ENCODE measurements at regions not wholly inside any gene's neighbourhood (a gene's known extent, or its start where the extent isn't known, plus 50 kb on each side); places are given as distances from the start of the nearest gene placed in this dataset.
"Not testable (repeated sequence)": the region's sequence is repeated elsewhere in the genome, so short reads cannot be mapped to it uniquely, and the experiment has no call there.

GRCh38 chr16:31727553-31727952 is 146.1 kb upstream of the ZNF267 start:
- Histone ChIP-seq H3K27me3 (ENCODE audit: control insufficient read depth, insufficient read depth, low read length) (no peaks in the 10 kb centered on the region), H3K9me3 (ENCODE audit: control insufficient read depth, low read length) (no peaks in the 10 kb centered on the region), H3K4me1 (no peaks in the 10 kb centered on the region), H3K4me2 (ENCODE audit: low read length) (no peak overlapping the region), H2AFZ (no peak overlapping the region), H3K27ac (no peak overlapping the region), H3K4me3 (ENCODE audit: low read depth, low read length) (no peak overlapping the region), H3K36me3 (ENCODE audit: control insufficient read depth, insufficient read depth, low read length) (no peaks in the 10 kb centered on the region), H3K79me2 (peaks cover 2% of the 10 kb centered on the region), H3K9ac (no peak overlapping the region)
- TF ChIP-seq, protein P1, sequence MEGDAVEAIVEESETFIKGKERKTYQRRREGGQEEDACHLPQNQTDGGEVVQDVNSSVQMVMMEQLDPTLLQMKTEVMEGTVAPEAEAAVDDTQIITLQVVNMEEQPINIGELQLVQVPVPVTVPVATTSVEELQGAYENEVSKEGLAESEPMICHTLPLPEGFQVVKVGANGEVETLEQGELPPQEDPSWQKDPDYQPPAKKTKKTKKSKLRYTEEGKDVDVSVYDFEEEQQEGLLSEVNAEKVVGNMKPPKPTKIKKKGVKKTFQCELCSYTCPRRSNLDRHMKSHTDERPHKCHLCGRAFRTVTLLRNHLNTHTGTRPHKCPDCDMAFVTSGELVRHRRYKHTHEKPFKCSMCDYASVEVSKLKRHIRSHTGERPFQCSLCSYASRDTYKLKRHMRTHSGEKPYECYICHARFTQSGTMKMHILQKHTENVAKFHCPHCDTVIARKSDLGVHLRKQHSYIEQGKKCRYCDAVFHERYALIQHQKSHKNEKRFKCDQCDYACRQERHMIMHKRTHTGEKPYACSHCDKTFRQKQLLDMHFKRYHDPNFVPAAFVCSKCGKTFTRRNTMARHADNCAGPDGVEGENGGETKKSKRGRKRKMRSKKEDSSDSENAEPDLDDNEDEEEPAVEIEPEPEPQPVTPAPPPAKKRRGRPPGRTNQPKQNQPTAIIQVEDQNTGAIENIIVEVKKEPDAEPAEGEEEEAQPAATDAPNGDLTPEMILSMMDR (IDR thresholded peaks at IDR 0.05) = no peak

DNA sequence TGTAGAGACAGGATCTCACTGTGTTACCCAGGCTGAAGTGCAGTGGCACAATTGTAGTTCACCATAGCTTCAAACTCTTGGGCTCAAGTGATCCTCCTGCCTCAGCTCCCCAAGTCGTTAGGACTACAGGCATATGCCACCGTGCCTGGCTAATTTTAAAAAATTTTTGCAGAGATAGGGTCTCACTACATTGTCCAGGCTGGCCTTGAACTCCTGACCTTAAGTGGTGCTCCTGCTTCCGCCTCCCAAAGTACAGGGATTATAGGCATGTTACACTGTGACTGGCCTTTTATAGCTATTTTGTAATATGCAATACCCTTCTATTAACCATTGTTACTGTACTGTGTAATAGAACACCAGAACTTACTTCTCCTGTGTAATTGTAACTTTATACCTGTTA is 139.3 kb upstream of the ZNF267 start:
- no peaks in the 10 kb centered on the region for H3K27me3 ChIP-seq (ENCODE audit: control insufficient read depth, insufficient read depth, low read length)
- H3K79me2 ChIP-seq = peaks cover 2% of the 10 kb centered on the region
- no peaks in the 10 kb centered on the region for H3K36me3 ChIP-seq (ENCODE audit: control insufficient read depth, insufficient read depth, low read length)
- no peak overlapping the region for H3K27ac ChIP-seq
- no peaks in the 10 kb centered on the region for H3K4me1 ChIP-seq
- no peak overlapping the region for H2AFZ ChIP-seq
- TF ChIP-seq, protein P1 (IDR thresholded peaks at IDR 0.05) = no peak
- no peak overlapping the region for H3K4me2 ChIP-seq (ENCODE audit: low read length)
- no peaks in the 10 kb centered on the region for H3K9me3 ChIP-seq (ENCODE audit: control insufficient read depth, low read length)
- no peak overlapping the region for H3K4me3 ChIP-seq (ENCODE audit: low read depth, low read length)
- H3K9ac ChIP-seq = no peak overlapping the region

DNA sequence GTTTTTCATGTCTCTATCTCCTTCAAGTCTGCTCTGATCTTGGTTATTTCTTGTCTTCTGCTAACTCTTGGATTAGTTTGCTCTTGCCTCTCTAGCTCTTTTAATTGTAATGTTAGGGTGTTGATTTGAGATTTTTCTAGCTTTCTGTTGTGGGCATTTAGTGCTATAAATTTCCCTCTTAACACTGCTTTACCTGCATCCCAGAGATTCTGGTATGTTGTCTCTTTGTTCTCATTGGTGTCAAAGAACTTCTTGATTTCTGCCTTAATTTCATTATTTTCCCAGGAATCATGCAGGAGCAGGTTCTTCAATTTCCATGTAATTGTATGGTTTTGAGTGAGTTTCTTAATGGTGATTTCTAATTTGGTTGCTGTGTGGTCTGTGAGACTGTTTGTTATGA is 128.5 kb upstream of the ZNF267 start:
- not testable (repeated sequence) for H3K36me3 ChIP-seq (ENCODE audit: control insufficient read depth, insufficient read depth, low read length); H3K27ac ChIP-seq; H2AFZ ChIP-seq; H3K9me3 ChIP-seq (ENCODE audit: control insufficient read depth, low read length); H3K9ac ChIP-seq; H3K27me3 ChIP-seq (ENCODE audit: control insufficient read depth, insufficient read depth, low read length); H3K4me1 ChIP-seq; H3K4me3 ChIP-seq (ENCODE audit: low read depth, low read length); H3K4me2 ChIP-seq (ENCODE audit: low read length); H3K79me2 ChIP-seq

DNA sequence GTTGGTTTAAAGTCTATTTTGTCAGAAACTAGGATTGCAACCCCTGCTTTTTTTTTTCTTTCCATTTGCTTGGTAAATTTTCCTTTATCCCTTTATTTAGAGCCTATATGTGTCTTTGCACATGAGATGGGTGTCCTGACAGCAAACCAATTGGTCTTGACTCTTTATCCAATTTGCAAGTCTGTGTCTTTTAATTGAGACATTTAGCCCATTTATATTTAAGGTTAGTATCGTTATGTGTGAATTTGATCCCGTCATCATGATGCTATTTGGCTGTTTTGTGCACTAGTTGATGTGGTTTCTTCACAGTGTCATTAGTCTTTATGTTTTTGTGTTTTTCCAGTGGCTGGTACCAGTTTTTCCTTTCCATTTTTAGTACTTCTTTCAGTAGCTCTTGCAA is 127.7 kb upstream of the ZNF267 start:
- TF ChIP-seq, protein P1 (IDR thresholded peaks at IDR 0.05) = no peak
- Histone ChIP-seq H3K9me3 (ENCODE audit: control insufficient read depth, low read length) (no peaks in the 10 kb centered on the region), H3K4me1 (no peaks in the 10 kb centered on the region), H3K79me2 (peaks cover 7% of the 10 kb centered on the region), H3K4me2 (ENCODE audit: low read length) (no peak overlapping the region), H3K36me3 (ENCODE audit: control insufficient read depth, insufficient read depth, low read length) (no peaks in the 10 kb centered on the region), H3K4me3 (ENCODE audit: low read depth, low read length) (no peak overlapping the region), H3K27me3 (ENCODE audit: control insufficient read depth, insufficient read depth, low read length) (no peaks in the 10 kb centered on the region), H3K27ac (no peak overlapping the region), H2AFZ (no peak overlapping the region), H3K9ac (no peak overlapping the region)

DNA sequence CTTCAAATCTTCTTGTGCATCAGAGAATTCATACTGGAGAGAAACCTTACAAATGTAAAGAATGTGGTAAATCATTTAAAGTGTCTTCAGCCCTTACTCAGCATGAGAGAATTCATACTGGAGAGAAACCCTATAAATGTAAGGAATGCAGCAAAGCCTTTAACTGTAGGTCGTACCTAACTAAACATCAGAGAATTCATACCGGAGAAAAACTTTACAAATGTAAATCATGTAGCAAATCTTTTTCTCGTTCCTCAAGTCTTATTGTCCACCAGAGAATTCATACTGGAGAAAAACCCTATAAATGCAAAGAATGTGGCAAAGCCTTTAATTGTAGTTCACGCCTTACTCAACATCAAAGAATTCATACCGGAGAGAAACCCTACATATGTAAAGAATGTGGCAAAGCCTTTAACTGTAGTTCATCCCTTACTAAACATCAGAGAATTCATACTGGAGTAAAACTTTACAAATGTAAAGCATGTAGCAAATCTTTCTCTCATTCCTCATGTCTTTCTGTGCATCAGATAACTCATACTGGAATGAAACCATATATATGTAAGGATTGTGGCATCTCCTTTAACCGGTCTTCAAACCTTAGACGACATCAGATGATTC is 118.5 kb upstream of the ZNF267 start:
- no peaks in the 10 kb centered on the region for H3K4me1 ChIP-seq
- no peak overlapping the region for H3K9ac ChIP-seq
- H2AFZ ChIP-seq = no peak overlapping the region
- H3K4me2 ChIP-seq (ENCODE audit: low read length) = no peak overlapping the region
- H3K79me2 ChIP-seq = no peaks in the 10 kb centered on the region
- peaks cover 19% of the 10 kb centered on the region for H3K36me3 ChIP-seq (ENCODE audit: control insufficient read depth, insufficient read depth, low read length)
- H3K27me3 ChIP-seq (ENCODE audit: control insufficient read depth, insufficient read depth, low read length) = no peaks in the 10 kb centered on the region
- H3K4me3 ChIP-seq (ENCODE audit: low read depth, low read length) = no peak overlapping the region
- no peak overlapping the region for H3K27ac ChIP-seq
- TF ChIP-seq, protein P1 (IDR thresholded peaks at IDR 0.05) = no peak
- peaks cover 35% of the 10 kb centered on the region for H3K9me3 ChIP-seq (ENCODE audit: control insufficient read depth, low read length)

All from parathyroid adenoma (tissue), 2 donors.